HG02840 (cell line): ENCODE measurements at regions not wholly inside any gene's neighbourhood (a gene's known extent, or its start where the extent isn't known, plus 50 kb on each side); places are given as distances from the start of the nearest gene placed in this dataset.
"Not testable (repeated sequence)": the region's sequence is repeated elsewhere in the genome, so short reads cannot be mapped to it uniquely, and the experiment has no call there.

Experiments
- ATAC-seq: cut with Tn5 transposase; IDR thresholded peaks from one replicate; pipeline ENCODE4 v1.9.1; 2021; ENCODE audit warnings: mild to moderate bottlenecking, moderate library complexity, moderate number of reproducible peaks; ENCODE audit not compliant: unreplicated experiment, low FRiP score

GRCh38 chr2:40676134-40676790 is 224.4 kb upstream of the SLC8A1 start:
- not testable (repeated sequence) for ATAC-seq

- ATAC-seq: peak; percentile 89
Measured at GRCh38 chr2:40680547-40680946, 228.7 kb upstream of the SLC8A1 start.

DNA sequence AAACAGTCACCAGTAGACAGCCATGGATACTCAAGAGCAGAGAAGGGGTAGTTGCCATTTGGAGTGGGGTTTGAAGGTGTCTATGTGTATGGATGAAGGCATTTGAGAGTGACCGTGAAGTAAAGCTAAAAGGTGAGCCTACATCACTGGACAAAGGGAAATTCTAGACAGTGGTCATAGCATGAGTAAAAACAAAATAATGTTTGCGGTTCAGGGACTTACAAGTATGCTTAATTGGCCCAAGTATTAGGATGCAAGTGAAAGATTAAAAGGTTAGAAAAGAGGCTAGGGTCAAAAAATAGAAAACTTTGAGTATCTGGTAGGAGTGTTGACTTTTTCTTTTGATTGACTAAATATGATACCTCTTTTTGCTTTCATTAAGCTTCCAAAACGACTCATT is 238.1 kb upstream of the SLC8A1 start:
- ATAC-seq: no peak

DNA sequence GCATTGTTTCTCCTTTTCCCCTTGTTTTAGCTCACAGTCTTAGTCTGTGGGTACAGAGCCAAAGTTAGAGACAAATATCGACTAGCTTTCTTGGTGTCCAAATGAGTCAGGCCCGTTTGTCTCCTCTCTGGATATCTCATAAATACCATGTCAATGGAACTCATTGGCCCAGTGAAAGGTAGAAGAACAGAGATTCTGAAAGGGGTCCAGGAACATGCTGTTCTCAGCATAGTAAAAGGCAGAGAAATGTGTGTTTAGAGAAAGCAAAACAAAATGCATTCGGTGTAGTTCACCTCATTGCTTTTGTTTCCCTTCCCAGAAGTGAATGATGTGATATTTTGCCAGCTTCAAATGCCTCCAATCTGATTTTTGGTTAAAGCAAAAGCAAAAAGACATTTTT is 238.6 kb upstream of the SLC8A1 start:
- ATAC-seq: no peak

GRCh38 chr2:40700231-40700954 is 248.5 kb upstream of the SLC8A1 start:
- no peak for ATAC-seq

GRCh38 chr2:40712197-40712894 is 260.5 kb upstream of the SLC8A1 start:
- not testable (repeated sequence) for ATAC-seq

GRCh38 chr2:40716879-40717278 is 265.0 kb upstream of the SLC8A1 start:
- ATAC-seq: no peak

- ATAC-seq: no peak
Measured at GRCh38 chr2:40719414-40719813, 267.5 kb upstream of the SLC8A1 start.

GRCh38 chr2:40721595-40721994 is 269.7 kb upstream of the SLC8A1 start:
- ATAC-seq: no peak

DNA sequence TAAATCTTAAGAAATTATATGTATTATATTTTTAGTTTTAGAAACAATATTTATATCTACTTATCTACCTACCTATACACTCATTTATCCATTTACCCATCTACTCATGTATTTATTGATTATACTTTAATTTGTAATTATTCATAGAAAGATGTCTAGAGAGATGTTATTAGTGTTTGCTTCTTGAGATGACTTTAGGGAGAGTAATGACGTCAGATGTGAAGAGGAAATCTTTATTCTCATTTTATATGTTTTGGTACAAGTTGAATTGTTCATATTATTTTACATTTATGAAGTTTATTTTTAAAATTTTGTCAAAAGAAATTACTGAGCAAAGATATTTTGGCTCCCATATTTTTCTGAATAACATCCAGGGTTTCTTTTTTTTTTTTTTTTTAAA is 271.3 kb upstream of the SLC8A1 start:
- ATAC-seq: no peak

DNA sequence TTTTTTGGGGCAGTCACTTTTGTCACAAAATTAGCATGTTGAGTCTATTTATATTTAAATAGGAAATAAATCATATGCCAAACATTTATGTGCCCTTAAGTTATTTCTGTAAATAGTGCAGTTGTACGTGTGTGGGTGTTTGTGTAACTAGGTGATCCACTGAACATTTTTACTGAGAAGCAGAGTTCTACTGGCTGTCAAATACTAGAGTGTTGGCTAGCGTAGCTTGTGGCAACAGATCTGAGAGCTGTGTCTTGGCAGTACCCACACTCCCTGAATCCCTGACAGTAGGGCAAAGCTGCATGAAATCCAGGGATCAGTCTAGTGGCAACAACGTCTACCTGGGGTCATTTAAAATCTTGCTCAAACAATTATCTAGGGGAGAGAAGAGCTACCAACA is 273.1 kb upstream of the SLC8A1 start:
- no peak for ATAC-seq

GRCh38 chr2:40725950-40726349 is 274.1 kb upstream of the SLC8A1 start:
- ATAC-seq: no peak

GRCh38 chr2:40734797-40735196 is 282.9 kb upstream of the SLC8A1 start:
- ATAC-seq: no peak

- ATAC-seq: no peak
Measured at GRCh38 chr2:40737180-40737579, 285.3 kb upstream of the SLC8A1 start.

GRCh38 chr2:40740419-40740818 is 288.5 kb upstream of the SLC8A1 start:
- ATAC-seq: no peak

DNA sequence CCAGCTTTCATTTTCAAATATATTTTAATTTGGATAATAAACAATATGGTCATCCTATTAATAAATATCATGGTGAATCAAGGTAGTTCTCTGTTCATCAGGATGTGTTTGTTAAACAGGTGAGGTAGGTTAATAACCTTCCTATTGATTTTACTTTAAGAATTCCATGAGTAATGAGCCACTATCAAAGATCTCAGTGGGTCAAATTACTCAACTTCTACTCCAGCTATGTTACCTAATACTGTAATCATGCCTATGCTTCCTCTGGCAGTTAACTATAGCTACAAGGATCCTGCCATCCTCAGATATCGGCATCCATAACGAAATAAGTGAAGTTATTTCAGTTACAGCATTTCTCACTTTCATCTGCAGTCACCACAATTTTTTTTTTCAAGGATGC is 289.6 kb upstream of the SLC8A1 start:
- ATAC-seq: no peak

DNA sequence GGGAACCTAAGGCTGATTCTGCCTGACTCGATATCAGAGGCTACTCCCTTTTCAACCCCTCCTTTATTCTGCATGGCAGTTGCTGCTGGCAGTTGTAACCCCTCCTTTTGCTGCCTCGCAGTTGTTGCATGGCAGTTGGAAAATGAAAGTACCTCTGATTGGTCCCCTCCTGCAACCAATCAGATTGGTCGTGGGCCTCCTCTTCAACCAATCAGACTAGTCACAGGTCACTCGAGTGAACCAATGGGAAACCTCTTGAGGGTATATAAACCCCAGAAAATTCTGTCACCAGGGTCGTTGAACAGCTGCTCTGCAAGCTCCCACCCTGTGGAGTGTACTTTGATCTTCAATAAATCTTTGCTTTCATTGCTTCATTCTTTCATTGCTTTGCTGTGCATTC is 294.3 kb upstream of the SLC8A1 start:
- ATAC-seq: no peak

DNA sequence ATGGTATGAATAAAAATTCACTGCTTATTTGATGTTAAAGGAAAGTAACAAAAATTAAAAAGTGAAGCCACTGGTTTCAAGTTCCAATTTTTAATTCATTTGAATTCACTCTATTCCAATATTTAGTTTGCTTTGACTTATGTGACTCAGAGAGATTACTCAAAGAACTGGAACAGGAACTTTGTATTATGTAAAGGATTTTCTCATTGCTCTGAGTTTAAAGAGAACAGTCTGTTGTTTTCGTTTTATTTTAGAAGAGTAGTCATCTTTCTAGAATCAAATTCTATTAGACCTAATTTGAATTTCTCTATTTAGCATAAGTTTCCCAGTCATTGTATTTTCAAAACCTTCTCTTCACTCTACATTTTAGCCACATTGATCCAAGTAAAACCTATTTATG is 300.1 kb upstream of the SLC8A1 start:
- no peak for ATAC-seq

- ATAC-seq: no peak
Measured at GRCh38 chr2:40752796-40753195, 300.9 kb upstream of the SLC8A1 start.

GRCh38 chr2:40754912-40755311 is 303.0 kb upstream of the SLC8A1 start:
- no peak for ATAC-seq

- no peak for ATAC-seq
Measured at GRCh38 chr2:40758401-40759155, 306.7 kb upstream of the SLC8A1 start.
